Keratinocyte (primary cell): ENCODE measurements at regions not wholly inside any gene's neighbourhood (a gene's known extent, or its start where the extent isn't known, plus 50 kb on each side); places are given as distances from the start of the nearest gene placed in this dataset.

Experiments
- CTCF ChIP-seq, 3 experiments: IDR thresholded peaks in 1 of 3; conservative IDR thresholded peaks in 1 of 3; optimal IDR thresholded peaks in 1 of 3; 2 replicates in 2 of 3; 3 replicates in 1 of 3; pipeline versions ENCODE3 to v1.5.1; 2011; ENCODE audit warnings: low read length in 3 of 3, mild to moderate bottlenecking in 3 of 3, moderate library complexity in 2 of 3, control low read depth in 1 of 3, inconsistent platforms in 1 of 3; ENCODE audit not compliant: insufficient read depth in 2 of 3; ENCODE audit errors: extremely low read depth in 1 of 3
- EZH2 ChIP-seq: IDR thresholded peaks from one replicate; pipeline ENCODE4 v1.6.1; 2012; ENCODE audit warnings: inconsistent platforms, mild to moderate bottlenecking, low read length, moderate library complexity

DNA sequence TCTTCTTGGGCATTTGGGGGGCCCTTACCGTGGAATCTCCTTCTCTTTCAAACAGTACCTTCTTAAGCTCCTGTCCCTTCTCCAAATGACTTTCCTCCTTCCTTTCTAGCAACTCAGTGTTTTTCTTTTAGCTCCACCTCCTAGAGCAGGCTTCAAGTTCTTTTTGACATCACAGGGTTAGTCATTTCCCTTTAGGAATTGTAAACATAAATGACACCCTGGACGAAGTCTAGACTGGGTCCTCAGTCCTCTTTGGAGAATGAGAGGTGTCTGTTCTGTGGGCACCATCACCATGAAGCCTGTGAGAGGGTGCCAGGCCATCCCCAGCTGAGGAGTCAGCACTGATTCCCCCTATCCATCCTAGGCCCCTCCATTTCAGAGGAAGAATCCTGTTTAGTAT lies 94.7 kb downstream of the SALL1 start:
- TF ChIP-seq CTCF (optimal IDR thresholded peaks at IDR 0.05 in 1 of 3, IDR thresholded peaks at IDR 0.05 in 1 of 3, conservative IDR thresholded peaks at IDR 0.05 in 1 of 3; ENCODE audit: extremely low read depth in 1 of 3, insufficient read depth in 2 of 3, low read length in 3 of 3) (no peak), EZH2 (no peak)
